Endodermal cell (in vitro differentiated cells): ENCODE measurements at regions not wholly inside any gene's neighbourhood (a gene's known extent, or its start where the extent isn't known, plus 50 kb on each side); places are given as distances from the start of the nearest gene placed in this dataset.

ENCODE experiments used
- DNase-seq: peaks from one replicate; pipeline ENCODE4 v3.0.0-alpha.2; 2017
- H3K27ac ChIP-seq: 2 replicates; pipeline ENCODE4 v1.5.1; 2013; ENCODE audit warnings: mild to moderate bottlenecking, low read depth, low read length, moderate library complexity
- H3K27me3 ChIP-seq: 2 replicates; pipeline ENCODE4 v1.6.1; 2013; ENCODE audit warnings: mild to moderate bottlenecking, low read length, moderate library complexity; ENCODE audit not compliant: insufficient read depth, control insufficient read depth, poor library complexity, severe bottlenecking
- H3K36me3 ChIP-seq: 2 replicates; pipeline ENCODE4 v1.7.0; 2013; ENCODE audit warnings: mild to moderate bottlenecking, low read length, moderate library complexity; ENCODE audit not compliant: control insufficient read depth, insufficient read depth
- H3K4me1 ChIP-seq: one replicate; pipeline ENCODE4 v1.7.0; 2013; ENCODE audit warnings: low read length; ENCODE audit not compliant: control insufficient read depth, insufficient read depth
- H3K4me3 ChIP-seq: 2 replicates; pipeline ENCODE4 v1.5.1; 2013; ENCODE audit warnings: mild to moderate bottlenecking, low read length, moderate library complexity
- H3K9ac ChIP-seq: 2 replicates; pipeline ENCODE4 v1.6.1; 2013; ENCODE audit warnings: mild to moderate bottlenecking, low read length, moderate library complexity; ENCODE audit not compliant: poor library complexity, severe bottlenecking; ENCODE audit errors: extremely low read depth
- H3K9me3 ChIP-seq: 2 replicates; pipeline ENCODE4 v1.6.1; 2013; ENCODE audit warnings: mild to moderate bottlenecking, low read length, moderate library complexity; ENCODE audit not compliant: control insufficient read depth
- H3K27ac Mint-ChIP-seq: 2 replicates; pipeline ENCODE4 v1.8.0; 2020; ENCODE audit warnings: mixed read lengths
- H3K27me3 Mint-ChIP-seq: 2 replicates; pipeline ENCODE4 v1.8.0; 2021; ENCODE audit warnings: mild to moderate bottlenecking, mixed read lengths; ENCODE audit not compliant: insufficient read depth
- H3K36me3 Mint-ChIP-seq: 2 replicates; pipeline ENCODE4 v1.8.0; 2020; ENCODE audit warnings: low read depth, mixed read lengths
- H3K4me1 Mint-ChIP-seq: 2 replicates; pipeline ENCODE4 v1.8.0; 2020; ENCODE audit warnings: mixed read lengths
- H3K4me3 Mint-ChIP-seq: 2 replicates; pipeline ENCODE4 v1.8.0; 2020; ENCODE audit warnings: mild to moderate bottlenecking, moderate library complexity, mixed read lengths
- H3K9me3 Mint-ChIP-seq: 2 replicates; pipeline ENCODE4 v1.8.0; 2020; ENCODE audit warnings: mild to moderate bottlenecking, mixed read lengths
- CTCF ChIP-seq: fragments of 200-600 bp; sonication (generic); conservative IDR thresholded peaks from 2 replicates; pipeline ENCODE4 v1.5.0; 2021; ENCODE audit warnings: antibody characterized with exemption, mild to moderate bottlenecking
- WGBS, 2 experiments: methylation state at CpG; one replicate each; pipeline versions ENCODE4 v1.1.5 to v1.1.7; 2013; ENCODE audit warnings: missing lambda C conversion rate in 2 of 2, mixed read lengths in 1 of 2; ENCODE audit not compliant: insufficient coverage in 1 of 2, insufficient read length in 1 of 2; 5-methylcytosine and 5-hydroxymethylcytosine counted together

GRCh38 chr1:116461723-116462122, 88.7 kb downstream of the ATP1A1 start:
- Histone ChIP-seq H3K36me3 (no peaks in the 10 kb centered on the region), H3K4me1 (peaks cover 17% of the 10 kb centered on the region), H3K27me3 (no peaks in the 10 kb centered on the region), H3K4me3 (no peak overlapping the region), H3K27ac (no peak overlapping the region), H3K9ac (no peak overlapping the region), H3K9me3 (no peaks in the 10 kb centered on the region)
- Mint-ChIP-seq H3K27ac (no peak overlapping the region), H3K36me3 (no peaks in the 10 kb centered on the region), H3K9me3 (no peaks in the 10 kb centered on the region), H3K4me3 (no peak overlapping the region), H3K27me3 (no peaks in the 10 kb centered on the region), H3K4me1 (peaks cover 23% of the 10 kb centered on the region)
- TF ChIP-seq CTCF, result no peak
- DNase-seq, result no peak
- WGBS, 2 experiments, result 92 to 100% methylated on average over 3 to 5 of the region's 5 CpGs

GRCh38 chr1:116462722-116463121, 89.7 kb downstream of the ATP1A1 start:
- Histone ChIP-seq H3K9ac (no peak overlapping the region), H3K27me3 (no peaks in the 10 kb centered on the region), H3K9me3 (no peaks in the 10 kb centered on the region), H3K4me1 (peaks cover 14% of the 10 kb centered on the region), H3K36me3 (no peaks in the 10 kb centered on the region), H3K27ac (no peak overlapping the region), H3K4me3 (no peak overlapping the region)
- H3K27ac Mint-ChIP-seq, result no peak overlapping the region
- no peak for TF ChIP-seq CTCF
- no peaks in the 10 kb centered on the region for H3K36me3 Mint-ChIP-seq
- no peak overlapping the region for H3K4me3 Mint-ChIP-seq
- H3K4me1 Mint-ChIP-seq, result peaks cover 23% of the 10 kb centered on the region
- no peaks in the 10 kb centered on the region for H3K9me3 Mint-ChIP-seq
- no peaks in the 10 kb centered on the region for H3K27me3 Mint-ChIP-seq
- 94 to 95% methylated on average over 3 to 4 of the region's 4 CpGs for WGBS, 2 experiments
- DNase-seq, result no peak

GRCh38 chr1:116463730-116464129, 90.7 kb downstream of the ATP1A1 start:
- no peak overlapping the region for H3K27ac Mint-ChIP-seq
- no peaks in the 10 kb centered on the region for H3K27me3 Mint-ChIP-seq
- peaks cover 16% of the 10 kb centered on the region for H3K4me1 Mint-ChIP-seq
- Histone ChIP-seq H3K9me3 (no peaks in the 10 kb centered on the region), H3K27me3 (no peaks in the 10 kb centered on the region), H3K4me1 (peaks cover 13% of the 10 kb centered on the region), H3K36me3 (no peaks in the 10 kb centered on the region), H3K4me3 (no peak overlapping the region), H3K27ac (no peak overlapping the region), H3K9ac (no peak overlapping the region)
- no peak for DNase-seq
- 93 to 100% methylated on average over 3 to 6 of the region's 6 CpGs for WGBS, 2 experiments
- TF ChIP-seq CTCF, result no peak
- no peaks in the 10 kb centered on the region for H3K9me3 Mint-ChIP-seq
- no peaks in the 10 kb centered on the region for H3K36me3 Mint-ChIP-seq
- no peak overlapping the region for H3K4me3 Mint-ChIP-seq
